ENCODE measurements at regions not wholly inside any gene's neighbourhood (a gene's known extent, or its start where the extent isn't known, plus 50 kb on each side); places are given as distances from the start of the nearest gene placed in this dataset.

- ATAC-seq (no peak), FAIRE-seq (no peak), DNase-seq (ENCODE audit: low read depth, low spot score) (no peak)
- Histone ChIP-seq H3K79me2 (ENCODE audit: control insufficient read depth, insufficient read depth, low read length) (no peaks in the 10 kb centered on the region), H2AFZ (ENCODE audit: control insufficient read depth, low read depth, low read length) (no peak overlapping the region), H3K36me3 (ENCODE audit: control insufficient read depth in 2 of 2, insufficient read depth in 2 of 2, low read length in 1 of 2) (no peaks in the 10 kb centered on the region), H3K27me3 (replicated peaks in 1 of 2; ENCODE audit: control insufficient read depth in 2 of 2, insufficient read depth in 2 of 2, low read length in 1 of 2) (peaks cover 0 to 2% of the 10 kb centered on the region in 2 experiments; a peak in 3 of 4 replicates), H4K20me1 (ENCODE audit: control insufficient read depth, insufficient read depth) (no peaks in the 10 kb centered on the region), H3K4me2 (ENCODE audit: control insufficient read depth, insufficient read depth) (no peak overlapping the region), H3K4me1 (ENCODE audit: control insufficient read depth, insufficient read depth, low read length) (no peaks in the 10 kb centered on the region), H3K9ac (ENCODE audit: control insufficient read depth, insufficient read depth, low read length) (no peak overlapping the region), H3K4me3 (no peak overlapping the region), H3K27ac (ENCODE audit: control insufficient read depth, insufficient read depth) (no peak overlapping the region), H3K9me3 (replicated peaks; ENCODE audit: control insufficient read depth, insufficient read depth, low read length) (no peaks in the 10 kb centered on the region)
- BruUV-seq (replicated peaks): no TSS peak
- ChIA-PET CTCF (no interaction called here), SMC1A (ENCODE audit: uncharacterized antibody, unreplicated experiment) (no interaction called here), RAD21 (ENCODE audit: unreplicated experiment) (no interaction called here), POLR2A (no interaction called here)
- WGBS (ENCODE audit: insufficient coverage, insufficient replicate concordance, low lambda C conversion rate, missing lambda C conversion rate): 11% methylated on average over 7 of the region's 7 CpGs
- TF ChIP-seq JUNB (IDR thresholded peaks at IDR 0.05): no peak
- TF ChIP-seq POU2F2 (IDR thresholded peaks at IDR 0.05; ENCODE audit: borderline replicate concordance, low read depth, low read length): no peak
- TF ChIP-seq TARDBP (IDR thresholded peaks at IDR 0.05; ENCODE audit: borderline replicate concordance): no peak
- no peak for TF ChIP-seq TCF7 (IDR thresholded peaks at IDR 0.05; ENCODE audit: borderline replicate concordance)
- TF ChIP-seq STAT3 (IDR thresholded peaks at IDR 0.05; ENCODE audit: low read depth, low read length): no peak
- no peak for TF ChIP-seq ZZZ3 (IDR thresholded peaks at IDR 0.05; ENCODE audit: control insufficient read depth, insufficient read length, low read depth)
- TF ChIP-seq FOS (IDR thresholded peaks at IDR 0.05; ENCODE audit: borderline replicate concordance, extremely low read depth, insufficient read length): no peak
- TF ChIP-seq, protein P1, sequence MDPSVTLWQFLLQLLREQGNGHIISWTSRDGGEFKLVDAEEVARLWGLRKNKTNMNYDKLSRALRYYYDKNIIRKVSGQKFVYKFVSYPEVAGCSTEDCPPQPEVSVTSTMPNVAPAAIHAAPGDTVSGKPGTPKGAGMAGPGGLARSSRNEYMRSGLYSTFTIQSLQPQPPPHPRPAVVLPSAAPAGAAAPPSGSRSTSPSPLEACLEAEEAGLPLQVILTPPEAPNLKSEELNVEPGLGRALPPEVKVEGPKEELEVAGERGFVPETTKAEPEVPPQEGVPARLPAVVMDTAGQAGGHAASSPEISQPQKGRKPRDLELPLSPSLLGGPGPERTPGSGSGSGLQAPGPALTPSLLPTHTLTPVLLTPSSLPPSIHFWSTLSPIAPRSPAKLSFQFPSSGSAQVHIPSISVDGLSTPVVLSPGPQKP (IDR thresholded peaks at IDR 0.05; ENCODE audit: low read depth, low read length): no peak
- TF ChIP-seq ZBTB4 (CRISPR knock-in tag; IDR thresholded peaks at IDR 0.05): no peak
- TF ChIP-seq MAX (IDR thresholded peaks at IDR 0.05; ENCODE audit: low read depth, low read length): no peak
- TF ChIP-seq USF1 (IDR thresholded peaks at IDR 0.05; ENCODE audit: borderline replicate concordance, extremely low read length, insufficient read depth, low read depth, low read length): no peak
- no peak for TF ChIP-seq SREBF2 (IDR thresholded peaks at IDR 0.05; ENCODE audit: low read length)
- TF ChIP-seq GABPA (IDR thresholded peaks at IDR 0.05; ENCODE audit: low read depth): no peak
- TF ChIP-seq TCF3 (IDR thresholded peaks at IDR 0.05; ENCODE audit: borderline replicate concordance, insufficient read depth, low read depth, low read length): no peak
- TF ChIP-seq ESRRA (IDR thresholded peaks at IDR 0.05; ENCODE audit: low read length): no peak
- no peak for TF ChIP-seq ATF7 (IDR thresholded peaks at IDR 0.05; ENCODE audit: low read depth)
- TF ChIP-seq RELA (IDR thresholded peaks at IDR 0.05; ENCODE audit: borderline replicate concordance, partially characterized antibody): no peak
- in situ Hi-C loops (cut with MboI) (no loop called here), intact Hi-C loops (cut with micrococcal nuclease; ENCODE audit: unreplicated experiment) (no loop called here)
These were observed 420.5 kb upstream of the SULF2 start for GRCh38 chr20:48205786-48206185.
